HL-60 (cell line): ENCODE measurements at regions not wholly inside any gene's neighbourhood (a gene's known extent, or its start where the extent isn't known, plus 50 kb on each side); places are given as distances from the start of the nearest gene placed in this dataset.

Experiments
- CTCF ChIP-seq: IDR thresholded peaks from one replicate; pipeline ENCODE4 v1.5.1; 2011; ENCODE audit warnings: low read length, control low read depth, inconsistent platforms; ENCODE audit not compliant: insufficient read depth
- TF ChIP-seq, protein P1 (sequence below): IDR thresholded peaks from 2 replicates; pipeline ENCODE4 v1.6.1; 2012; ENCODE audit warnings: low read depth; ENCODE audit not compliant: insufficient replicate concordance

DNA sequence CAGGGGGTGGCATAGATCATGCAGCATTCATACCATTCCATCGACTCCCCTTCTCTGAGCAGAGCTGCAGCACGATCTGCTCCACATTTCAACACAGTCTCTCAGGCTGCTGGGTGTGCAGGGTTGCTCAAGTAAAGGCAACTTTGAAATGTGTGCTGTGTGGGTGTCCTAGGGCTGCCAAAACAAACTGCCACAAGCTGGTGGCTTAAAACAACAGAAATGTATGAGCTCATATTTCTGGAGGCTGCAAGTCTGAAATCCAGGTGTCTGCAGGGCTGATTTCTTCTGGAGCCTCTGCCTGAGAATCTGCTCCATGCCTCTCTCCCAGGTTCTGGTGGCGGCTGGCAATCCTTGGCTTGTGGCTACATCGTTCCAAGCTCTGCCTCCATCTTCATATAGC is 63.7 kb upstream of the WDFY2 start:
- no peak for TF ChIP-seq CTCF
- TF ChIP-seq, protein P1, sequence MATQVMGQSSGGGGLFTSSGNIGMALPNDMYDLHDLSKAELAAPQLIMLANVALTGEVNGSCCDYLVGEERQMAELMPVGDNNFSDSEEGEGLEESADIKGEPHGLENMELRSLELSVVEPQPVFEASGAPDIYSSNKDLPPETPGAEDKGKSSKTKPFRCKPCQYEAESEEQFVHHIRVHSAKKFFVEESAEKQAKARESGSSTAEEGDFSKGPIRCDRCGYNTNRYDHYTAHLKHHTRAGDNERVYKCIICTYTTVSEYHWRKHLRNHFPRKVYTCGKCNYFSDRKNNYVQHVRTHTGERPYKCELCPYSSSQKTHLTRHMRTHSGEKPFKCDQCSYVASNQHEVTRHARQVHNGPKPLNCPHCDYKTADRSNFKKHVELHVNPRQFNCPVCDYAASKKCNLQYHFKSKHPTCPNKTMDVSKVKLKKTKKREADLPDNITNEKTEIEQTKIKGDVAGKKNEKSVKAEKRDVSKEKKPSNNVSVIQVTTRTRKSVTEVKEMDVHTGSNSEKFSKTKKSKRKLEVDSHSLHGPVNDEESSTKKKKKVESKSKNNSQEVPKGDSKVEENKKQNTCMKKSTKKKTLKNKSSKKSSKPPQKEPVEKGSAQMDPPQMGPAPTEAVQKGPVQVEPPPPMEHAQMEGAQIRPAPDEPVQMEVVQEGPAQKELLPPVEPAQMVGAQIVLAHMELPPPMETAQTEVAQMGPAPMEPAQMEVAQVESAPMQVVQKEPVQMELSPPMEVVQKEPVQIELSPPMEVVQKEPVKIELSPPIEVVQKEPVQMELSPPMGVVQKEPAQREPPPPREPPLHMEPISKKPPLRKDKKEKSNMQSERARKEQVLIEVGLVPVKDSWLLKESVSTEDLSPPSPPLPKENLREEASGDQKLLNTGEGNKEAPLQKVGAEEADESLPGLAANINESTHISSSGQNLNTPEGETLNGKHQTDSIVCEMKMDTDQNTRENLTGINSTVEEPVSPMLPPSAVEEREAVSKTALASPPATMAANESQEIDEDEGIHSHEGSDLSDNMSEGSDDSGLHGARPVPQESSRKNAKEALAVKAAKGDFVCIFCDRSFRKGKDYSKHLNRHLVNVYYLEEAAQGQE: no peak
